DOHH2 (cell line): ENCODE measurements at regions not wholly inside any gene's neighbourhood (a gene's known extent, or its start where the extent isn't known, plus 50 kb on each side); places are given as distances from the start of the nearest gene placed in this dataset.

Experiments
- CTCF ChIP-seq: fragments of 200-600 bp; sonication (generic); IDR thresholded peaks from one replicate; pipeline ENCODE4 v1.5.1; 2014; ENCODE audit warnings: antibody characterized with exemption, mild to moderate bottlenecking, low read depth, low read length; ENCODE audit not compliant: poor library complexity, severe bottlenecking
- EZH2phosphoT487 ChIP-seq: fragments of 200-600 bp; sonication (generic); IDR thresholded peaks from 2 replicates; pipeline ENCODE4 v1.6.1; 2017; ENCODE audit warnings: borderline replicate concordance, mild to moderate bottlenecking, antibody characterized with exemption, low read length, moderate library complexity, mixed read lengths

GRCh38 chr9:33690143-33690933 lies 105.0 kb upstream of the PRSS3 start:
- TF ChIP-seq CTCF (no peak), EZH2phosphoT487 (no peak)
